ENCODE measurements at regions not wholly inside any gene's neighbourhood (a gene's known extent, or its start where the extent isn't known, plus 50 kb on each side); places are given as distances from the start of the nearest gene placed in this dataset.

DNA sequence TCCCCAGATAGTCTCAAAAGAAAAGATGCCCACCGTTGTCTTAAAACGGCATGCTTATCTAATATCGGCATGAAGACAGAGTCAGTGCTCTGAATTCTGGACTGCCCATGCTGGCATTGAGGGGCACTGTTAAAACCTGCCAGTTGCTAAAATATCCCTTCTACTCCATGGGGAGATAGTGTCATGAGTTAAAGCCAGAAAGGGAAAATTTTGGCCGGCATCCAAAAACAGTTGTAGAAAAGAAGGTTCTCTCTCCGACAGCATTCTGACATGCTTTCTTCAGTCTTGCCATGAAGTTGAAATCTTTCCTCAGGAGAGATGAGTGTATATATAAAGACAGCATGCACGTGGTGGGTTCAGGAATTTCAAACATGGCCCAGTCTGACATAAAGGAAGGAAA, 401.3 kb upstream of the PIK3C3 start:
- 90% methylated on average over 6 of the region's 6 CpGs for WGBS (ENCODE audit: insufficient coverage)
- Mint-ChIP-seq H3K36me3 (no peaks in the 10 kb centered on the region), H3K4me3 (no peak overlapping the region)

DNA sequence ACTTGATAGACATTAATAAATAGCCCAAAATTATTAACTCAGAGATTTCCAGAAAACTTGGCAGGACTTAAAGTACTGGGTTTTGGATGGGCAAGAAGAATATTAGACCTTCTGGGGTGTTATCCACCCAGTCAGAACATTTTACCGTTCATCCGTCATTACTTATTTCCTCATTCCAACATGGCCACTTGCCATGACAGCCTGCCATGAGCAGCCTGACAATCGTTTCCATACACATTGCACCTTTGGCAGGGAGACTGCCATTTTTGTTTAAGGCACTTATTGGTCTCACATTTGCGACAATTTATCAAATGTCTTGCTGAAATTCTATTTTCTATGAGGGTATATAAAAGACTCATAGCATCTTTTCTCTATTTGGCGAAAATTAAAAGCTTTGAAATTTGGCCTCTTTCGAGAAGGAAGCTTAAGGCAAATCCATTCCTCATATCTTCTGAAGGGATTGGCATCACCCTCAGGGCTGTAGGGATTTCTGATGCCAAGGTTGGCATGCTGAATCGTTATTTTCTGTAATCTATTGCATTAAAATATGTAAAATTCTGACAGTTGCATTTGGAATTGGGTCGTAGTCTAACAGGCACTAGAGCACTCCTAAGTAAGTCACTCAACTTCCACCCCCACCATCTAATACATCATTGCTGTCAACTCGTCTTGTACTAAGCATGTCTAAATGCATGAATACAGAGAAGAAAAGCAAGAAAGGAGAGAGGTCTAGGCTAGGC, 406.3 kb upstream of the PIK3C3 start:
- no peak for ATAC-seq
- H3K27me3 ChIP-seq (ENCODE audit: control insufficient read depth, insufficient read depth, low read length) = no peaks in the 10 kb centered on the region
- WGBS (ENCODE audit: insufficient coverage) = 91% methylated on average over 7 of the region's 9 CpGs
- H3K4me3 Mint-ChIP-seq = no peak overlapping the region
- intact Hi-C loops (cut with micrococcal nuclease) = no loop called here
- peaks cover 8% of the 10 kb centered on the region in 2 donors for H3K9me3 Mint-ChIP-seq
- TF ChIP-seq, protein P1, sequence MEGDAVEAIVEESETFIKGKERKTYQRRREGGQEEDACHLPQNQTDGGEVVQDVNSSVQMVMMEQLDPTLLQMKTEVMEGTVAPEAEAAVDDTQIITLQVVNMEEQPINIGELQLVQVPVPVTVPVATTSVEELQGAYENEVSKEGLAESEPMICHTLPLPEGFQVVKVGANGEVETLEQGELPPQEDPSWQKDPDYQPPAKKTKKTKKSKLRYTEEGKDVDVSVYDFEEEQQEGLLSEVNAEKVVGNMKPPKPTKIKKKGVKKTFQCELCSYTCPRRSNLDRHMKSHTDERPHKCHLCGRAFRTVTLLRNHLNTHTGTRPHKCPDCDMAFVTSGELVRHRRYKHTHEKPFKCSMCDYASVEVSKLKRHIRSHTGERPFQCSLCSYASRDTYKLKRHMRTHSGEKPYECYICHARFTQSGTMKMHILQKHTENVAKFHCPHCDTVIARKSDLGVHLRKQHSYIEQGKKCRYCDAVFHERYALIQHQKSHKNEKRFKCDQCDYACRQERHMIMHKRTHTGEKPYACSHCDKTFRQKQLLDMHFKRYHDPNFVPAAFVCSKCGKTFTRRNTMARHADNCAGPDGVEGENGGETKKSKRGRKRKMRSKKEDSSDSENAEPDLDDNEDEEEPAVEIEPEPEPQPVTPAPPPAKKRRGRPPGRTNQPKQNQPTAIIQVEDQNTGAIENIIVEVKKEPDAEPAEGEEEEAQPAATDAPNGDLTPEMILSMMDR (IDR thresholded peaks at IDR 0.05) = no peak
- no peaks in the 10 kb centered on the region for H3K4me1 Mint-ChIP-seq
- H3K36me3 ChIP-seq (ENCODE audit: control insufficient read depth, insufficient read depth, low read length) = no peaks in the 10 kb centered on the region
- no peaks in the 10 kb centered on the region for H3K36me3 Mint-ChIP-seq
- no peak for DNase-seq
- H3K4me3 ChIP-seq (ENCODE audit: low read length) = no peak overlapping the region
- H3K27ac Mint-ChIP-seq = no peak overlapping the region
- no peaks in the 10 kb centered on the region for H3K27me3 Mint-ChIP-seq (ENCODE audit: low read depth in 2 of 2)
- H3K4me1 ChIP-seq (ENCODE audit: control insufficient read depth, insufficient read depth, low read length) = no peaks in the 10 kb centered on the region
- no peaks in the 10 kb centered on the region for H3K9me3 ChIP-seq (ENCODE audit: control insufficient read depth, insufficient read depth, low read length)
- H3K27ac ChIP-seq (ENCODE audit: low read length) = no peak overlapping the region

More for the DNA sequence above, 401.3 kb upstream of the PIK3C3 start:
- DNase-seq = no peak
- H3K9me3 ChIP-seq (ENCODE audit: control insufficient read depth, insufficient read depth, low read length) = no peaks in the 10 kb centered on the region
- intact Hi-C loops (cut with micrococcal nuclease) = no loop called here
- no peak overlapping the region for H3K27ac ChIP-seq (ENCODE audit: low read length)
- Mint-ChIP-seq H3K27ac (no peak overlapping the region), H3K9me3 (peaks cover 9 to 15% of the 10 kb centered on the region in 2 donors), H3K27me3 (ENCODE audit: low read depth in 2 of 2) (no peaks in the 10 kb centered on the region), H3K4me1 (no peaks in the 10 kb centered on the region)
- H3K36me3 ChIP-seq (ENCODE audit: control insufficient read depth, insufficient read depth, low read length) = no peaks in the 10 kb centered on the region
- H3K4me1 ChIP-seq (ENCODE audit: control insufficient read depth, insufficient read depth, low read length) = no peaks in the 10 kb centered on the region
- no peak for ATAC-seq
- H3K4me3 ChIP-seq (ENCODE audit: low read length) = no peak overlapping the region
- H3K27me3 ChIP-seq (ENCODE audit: control insufficient read depth, insufficient read depth, low read length) = no peaks in the 10 kb centered on the region
- TF ChIP-seq, protein P1 (IDR thresholded peaks at IDR 0.05) = no peak

DNA sequence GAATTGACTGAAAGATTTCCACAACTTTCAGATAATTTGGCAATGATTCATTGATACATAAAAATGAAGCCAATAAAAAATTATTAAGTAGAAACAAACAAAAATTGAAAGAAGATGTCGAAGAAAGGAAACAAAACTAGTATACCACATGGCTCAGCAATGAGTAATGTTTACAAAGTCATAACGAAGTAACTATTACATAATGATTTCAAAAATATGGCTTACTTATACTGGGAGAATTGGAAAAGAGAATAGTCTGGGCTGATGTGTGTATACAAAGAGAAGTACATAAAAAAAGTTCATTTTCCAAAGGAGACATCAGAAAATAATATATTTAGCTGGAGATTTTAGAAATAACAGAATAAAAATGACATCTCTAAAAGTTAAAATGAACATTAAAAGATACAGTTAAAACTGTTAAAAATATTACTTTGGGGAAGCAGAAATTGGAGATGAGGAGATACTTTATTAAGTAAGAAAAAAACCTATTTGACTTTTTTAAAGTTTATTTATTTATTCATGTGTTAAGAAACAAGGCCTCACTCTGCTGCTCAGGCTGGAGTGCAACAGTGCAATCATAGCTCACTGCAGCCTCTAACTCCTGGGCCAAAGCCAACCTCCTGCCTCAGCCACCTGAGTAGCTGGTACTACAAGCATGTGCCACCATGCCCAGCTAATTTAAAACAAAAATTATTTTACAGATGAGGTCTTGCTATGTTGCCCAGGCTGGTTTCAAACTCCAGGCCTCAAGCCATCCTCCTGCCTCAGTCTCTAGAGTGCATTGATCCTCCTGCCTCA, 409.7 kb upstream of the PIK3C3 start:
- H3K4me1 Mint-ChIP-seq = no peaks in the 10 kb centered on the region
- no peak for ATAC-seq
- H3K4me3 Mint-ChIP-seq = no peak overlapping the region
- peaks cover 11 to 18% of the 10 kb centered on the region in 2 donors for H3K9me3 Mint-ChIP-seq
- no peaks in the 10 kb centered on the region for H3K36me3 ChIP-seq (ENCODE audit: control insufficient read depth, insufficient read depth, low read length)
- no peak overlapping the region for H3K27ac Mint-ChIP-seq
- no peak overlapping the region for H3K27ac ChIP-seq (ENCODE audit: low read length)
- no peak for DNase-seq
- no CpG with 5 or more reads among the region's 2 CpGs for WGBS (ENCODE audit: insufficient coverage)
- H3K36me3 Mint-ChIP-seq = no peaks in the 10 kb centered on the region
- no peaks in the 10 kb centered on the region for H3K9me3 ChIP-seq (ENCODE audit: control insufficient read depth, insufficient read depth, low read length)
- no peaks in the 10 kb centered on the region for H3K27me3 Mint-ChIP-seq (ENCODE audit: low read depth in 2 of 2)
- intact Hi-C loops (cut with micrococcal nuclease) = no loop called here
- H3K4me1 ChIP-seq (ENCODE audit: control insufficient read depth, insufficient read depth, low read length) = no peaks in the 10 kb centered on the region
- TF ChIP-seq, protein P1 (IDR thresholded peaks at IDR 0.05) = no peak
- H3K4me3 ChIP-seq (ENCODE audit: low read length) = no peak overlapping the region
- no peaks in the 10 kb centered on the region for H3K27me3 ChIP-seq (ENCODE audit: control insufficient read depth, insufficient read depth, low read length)
